A549 (cell line): ENCODE measurements at regions not wholly inside any gene's neighbourhood (a gene's known extent, or its start where the extent isn't known, plus 50 kb on each side); places are given as distances from the start of the nearest gene placed in this dataset.

Source experiments
- ATAC-seq, 2 experiments: fragments of 200-7000 bp in 1 of 2; fragments of >200 bp in 1 of 2; cut with Nextera tagmentation in 1 of 2; cut with Tn5 transposase in 1 of 2; 3 replicates each; pipeline versions ENCODE4 v1.8.0 to v1.9.1; 2018 to 2020; ENCODE audit warnings: mild to moderate bottlenecking in 1 of 2, moderate library complexity in 1 of 2
- CTCF ChIA-PET: fragments of 300-600 bp; sonication (Branson Sonifier 250); formaldehyde crosslinking; extraction: SDS; loops from one replicate; lab custom pipeline; 2021; ENCODE audit warnings: antibody characterized with exemption, inconsistent platforms; lab: Yijun Ruan, JAX
- POLR2A ChIA-PET: fragments of 350-600 bp; formaldehyde crosslinking; extraction: SDS; loops from one replicate; lab custom pipeline; 2021; ENCODE audit warnings: antibody characterized with exemption, inconsistent platforms; lab: Yijun Ruan, JAX
- DNase-seq, 2 experiments: peaks; one replicate each; pipeline versions ENCODE4 v3.0.0 to v3.0.0-alpha.2; 2011 to 2016; ENCODE audit warnings: low read depth in 1 of 2, low spot score in 1 of 2
- FAIRE-seq: peaks from 2 replicates; lab custom pipeline; 2011; peaks lifted over from hg19 to GRCh38; lab: Jason Lieb, UNC
- H3K27ac ChIP-seq, 2 experiments: fragments of >200 bp; sonication (Bioruptor Twin); formaldehyde crosslinking; 3 replicates each; pipeline ENCODE4 v1.5.1; 2016 to 2017
- H3K4me1 ChIP-seq: fragments of >200 bp; sonication (Bioruptor Twin); formaldehyde crosslinking; 3 replicates; pipeline ENCODE4 v1.6.1; 2016
- H3K4me2 ChIP-seq: fragments of >200 bp; sonication (Bioruptor Twin); formaldehyde crosslinking; 3 replicates; pipeline ENCODE4 v1.6.1; 2016
- H3K4me3 ChIP-seq: fragments of >200 bp; sonication (Bioruptor Twin); formaldehyde crosslinking; 3 replicates; pipeline ENCODE4 v1.5.1; 2016
- H3K9me3 ChIP-seq: fragments of >200 bp; sonication (Bioruptor Twin); formaldehyde crosslinking; 3 replicates; pipeline ENCODE4 v1.6.1; 2016
- BCL3 ChIP-seq: fragments of >200 bp; sonication (Bioruptor Twin); formaldehyde crosslinking; IDR thresholded peaks from 3 replicates; pipeline ENCODE4 v1.6.1; 2016
- CBX2 ChIP-seq: fragments of 200-600 bp; sonication (generic); IDR thresholded peaks from 2 replicates; pipeline ENCODE4 v1.6.1; 2016; ENCODE audit warnings: low read depth, mild to moderate bottlenecking, borderline replicate concordance
- EHF ChIP-seq: fragments of 250-450 bp; sonication (Bioruptor Pico); IDR thresholded peaks from 2 replicates; pipeline ENCODE4 v1.5.0; 2020; ENCODE audit warnings: mild to moderate bottlenecking
- EHMT2 ChIP-seq: fragments of 200-600 bp; sonication (generic); IDR thresholded peaks from 2 replicates; pipeline ENCODE4 v1.6.1; 2016; ENCODE audit warnings: antibody characterized with exemption, low read depth, mild to moderate bottlenecking, moderate library complexity
- FOSB ChIP-seq: fragments of 250-450 bp; sonication (Bioruptor Pico); IDR thresholded peaks from 2 replicates; pipeline ENCODE4 v1.5.0; 2020; ENCODE audit warnings: mild to moderate bottlenecking, moderate library complexity
- GATA3 ChIP-seq: IDR thresholded peaks from 2 replicates; pipeline ENCODE4 v1.6.1; 2012; ENCODE audit warnings: borderline replicate concordance
- HEYL ChIP-seq: fragments of 250-450 bp; sonication (Bioruptor Pico); IDR thresholded peaks from 2 replicates; pipeline ENCODE4 v1.8.0; 2021; ENCODE audit warnings: mild to moderate bottlenecking, moderate library complexity
- HOXA7 ChIP-seq: fragments of 250-450 bp; sonication (Bioruptor Pico); IDR thresholded peaks from 2 replicates; pipeline ENCODE4 v1.5.0; 2020; ENCODE audit warnings: mild to moderate bottlenecking, moderate library complexity
- HOXB13 ChIP-seq: fragments of 250-450 bp; sonication (Bioruptor Pico); IDR thresholded peaks from 2 replicates; pipeline ENCODE4 v1.5.0; 2020; ENCODE audit warnings: low read depth, mild to moderate bottlenecking, moderate library complexity
- KDM5A ChIP-seq: fragments of 200-600 bp; sonication (generic); IDR thresholded peaks from 2 replicates; pipeline ENCODE4 v1.6.1; 2016; ENCODE audit warnings: antibody characterized with exemption, mild to moderate bottlenecking
- MAFK ChIP-seq: fragments of 450-650 bp; IDR thresholded peaks from 2 replicates; pipeline ENCODE4 v1.6.1; 2014; ENCODE audit not compliant: partially characterized antibody
- MYC ChIP-seq: IDR thresholded peaks from 2 replicates; pipeline ENCODE4 v1.6.1; 2012; ENCODE audit warnings: mild to moderate bottlenecking, inconsistent platforms, low read length, improper control_type of control experiment, borderline replicate concordance
- POLR2A ChIP-seq: IDR thresholded peaks from 2 replicates; pipeline ENCODE4 v1.6.1; 2012; ENCODE audit warnings: mild to moderate bottlenecking, low read length
- RARB ChIP-seq: fragments of 250-450 bp; sonication (Bioruptor Pico); IDR thresholded peaks from 2 replicates; pipeline ENCODE4 v1.8.0; 2021; ENCODE audit warnings: mild to moderate bottlenecking, moderate library complexity
- RCOR1 ChIP-seq: fragments of 150-350 bp; IDR thresholded peaks from 2 replicates; pipeline ENCODE4 v1.6.1; 2014; ENCODE audit warnings: antibody characterized with exemption, low read length, low read depth
- REST ChIP-seq: fragments of 200-600 bp; sonication (generic); IDR thresholded peaks from 2 replicates; pipeline ENCODE4 v1.6.1; 2016; ENCODE audit warnings: antibody characterized with exemption, mild to moderate bottlenecking, moderate library complexity
- RFX5 ChIP-seq: fragments of 450-650 bp; IDR thresholded peaks from 2 replicates; pipeline ENCODE4 v1.7.1; 2014; ENCODE audit warnings: antibody characterized with exemption, mild to moderate bottlenecking, moderate library complexity
- RNF2 ChIP-seq: fragments of 200-600 bp; sonication (generic); IDR thresholded peaks from 2 replicates; pipeline ENCODE4 v1.6.1; 2016; ENCODE audit warnings: low read depth, mild to moderate bottlenecking, antibody characterized with exemption, moderate library complexity, borderline replicate concordance
- SMC3 ChIP-seq: fragments of >200 bp; sonication (Bioruptor Twin); formaldehyde crosslinking; IDR thresholded peaks from 3 replicates; pipeline ENCODE4 v1.6.1; 2018; ENCODE audit warnings: inconsistent platforms
- ZNF302 ChIP-seq: fragments of 250-450 bp; sonication (Bioruptor Pico); IDR thresholded peaks from 2 replicates; pipeline ENCODE4 v1.9.0; 2021; ENCODE audit warnings: inconsistent platforms, mild to moderate bottlenecking, moderate library complexity
- ZSCAN20 ChIP-seq: fragments of 250-450 bp; sonication (Bioruptor Pico); IDR thresholded peaks from 2 replicates; pipeline ENCODE4 v1.8.0; 2022; ENCODE audit warnings: mild to moderate bottlenecking, moderate library complexity
- WGBS: methylation state at CpG from one replicate; pipeline ENCODE4 v1.1.6; 2017; ENCODE audit errors: missing lambda C conversion rate; 5-methylcytosine and 5-hydroxymethylcytosine counted together
- TF ChIP-seq, protein P1 (sequence below): fragments of >200 bp; sonication (Bioruptor Twin); formaldehyde crosslinking; IDR thresholded peaks from 2 replicates; pipeline ENCODE4 v1.6.1; 2016
- TF ChIP-seq, protein P2 (sequence below): fragments of 250-450 bp; sonication (Bioruptor Pico); IDR thresholded peaks from 2 replicates; pipeline ENCODE4 v1.5.0; 2020; ENCODE audit warnings: low read depth, mild to moderate bottlenecking, moderate library complexity
- TF ChIP-seq, protein P3 (sequence below): IDR thresholded peaks from 2 replicates; pipeline ENCODE4 v1.6.1; 2012

GRCh38 chr5:57664700-57665099 lies 182.1 kb upstream of the ACTBL2 start:
- Histone ChIP-seq H3K4me1 (no peaks in the 10 kb centered on the region), H3K9me3 (no peaks in the 10 kb centered on the region), H3K4me2 (no peak overlapping the region), H3K27ac (no peak overlapping the region)
- 92% methylated on average over 1 of the region's 1 CpG for WGBS
- POLR2A ChIA-PET = no interaction called here
- ATAC-seq = no peak
- TF ChIP-seq FOSB (CRISPR knock-in tag) (no peak), HOXB13 (no peak), EHF (CRISPR knock-in tag) (no peak), RARB (no peak), MYC (no peak), HEYL (CRISPR knock-in tag) (no peak), EHMT2 (no peak), ZNF302 (CRISPR knock-in tag) (no peak), RCOR1 (no peak), SMC3 (no peak)
- TF ChIP-seq, all 56 proteins: peak for 0
- CTCF ChIA-PET = interaction anchor here (1.5 kb wide), 1 partner anchor 14 kb away, joined by 4 read pairs; no protein-coding TSS in a partner anchor
- no peak for FAIRE-seq
- no peak for DNase-seq
- H3K4me3 ChIP-seq = no peak overlapping the region

GRCh38 chr5:57663466-57663865 lies 180.9 kb upstream of the ACTBL2 start:
- FAIRE-seq (no peak), ATAC-seq (no peak), DNase-seq (no peak)
- CTCF ChIA-PET = interaction anchor here (0.7 kb wide), 1 partner anchor 294 kb away, joined by 3 read pairs; no protein-coding TSS in a partner anchor
- Histone ChIP-seq H3K27ac (no peak overlapping the region), H3K9me3 (no peaks in the 10 kb centered on the region), H3K4me3 (no peak overlapping the region), H3K4me2 (no peak overlapping the region), H3K4me1 (no peaks in the 10 kb centered on the region)
- POLR2A ChIA-PET = no interaction called here
- TF ChIP-seq MAFK = no peak
- TF ChIP-seq REST = no peak
- TF ChIP-seq BCL3 = no peak
- no peak for TF ChIP-seq POLR2A
- TF ChIP-seq, protein P1, sequence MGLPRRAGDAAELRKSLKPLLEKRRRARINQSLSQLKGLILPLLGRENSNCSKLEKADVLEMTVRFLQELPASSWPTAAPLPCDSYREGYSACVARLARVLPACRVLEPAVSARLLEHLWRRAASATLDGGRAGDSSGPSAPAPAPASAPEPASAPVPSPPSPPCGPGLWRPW = no peak
- no peak for TF ChIP-seq RFX5
- no peak for TF ChIP-seq CBX2
- no peak for TF ChIP-seq FOSB (CRISPR knock-in tag)
- TF ChIP-seq, protein P2, sequence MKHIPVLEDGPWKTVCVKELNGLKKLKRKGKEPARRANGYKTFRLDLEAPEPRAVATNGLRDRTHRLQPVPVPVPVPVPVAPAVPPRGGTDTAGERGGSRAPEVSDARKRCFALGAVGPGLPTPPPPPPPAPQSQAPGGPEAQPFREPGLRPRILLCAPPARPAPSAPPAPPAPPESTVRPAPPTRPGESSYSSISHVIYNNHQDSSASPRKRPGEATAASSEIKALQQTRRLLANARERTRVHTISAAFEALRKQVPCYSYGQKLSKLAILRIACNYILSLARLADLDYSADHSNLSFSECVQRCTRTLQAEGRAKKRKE (CRISPR knock-in tag) = no peak
- TF ChIP-seq SMC3 = no peak
- TF ChIP-seq HOXA7 = no peak
- TF ChIP-seq GATA3 = no peak
- no peak for TF ChIP-seq KDM5A
- TF ChIP-seq RNF2 = no peak
- TF ChIP-seq EHMT2 = no peak
- no peak for TF ChIP-seq ZSCAN20
- TF ChIP-seq, protein P3, sequence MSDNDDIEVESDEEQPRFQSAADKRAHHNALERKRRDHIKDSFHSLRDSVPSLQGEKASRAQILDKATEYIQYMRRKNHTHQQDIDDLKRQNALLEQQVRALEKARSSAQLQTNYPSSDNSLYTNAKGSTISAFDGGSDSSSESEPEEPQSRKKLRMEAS = no peak
- 71% methylated on average over 2 of the region's 2 CpGs for WGBS
